ENCODE measurements at regions not wholly inside any gene's neighbourhood (a gene's known extent, or its start where the extent isn't known, plus 50 kb on each side); places are given as distances from the start of the nearest gene placed in this dataset.
"Not testable (repeated sequence)": the region's sequence is repeated elsewhere in the genome, so short reads cannot be mapped to it uniquely, and the experiment has no call there.

DNA sequence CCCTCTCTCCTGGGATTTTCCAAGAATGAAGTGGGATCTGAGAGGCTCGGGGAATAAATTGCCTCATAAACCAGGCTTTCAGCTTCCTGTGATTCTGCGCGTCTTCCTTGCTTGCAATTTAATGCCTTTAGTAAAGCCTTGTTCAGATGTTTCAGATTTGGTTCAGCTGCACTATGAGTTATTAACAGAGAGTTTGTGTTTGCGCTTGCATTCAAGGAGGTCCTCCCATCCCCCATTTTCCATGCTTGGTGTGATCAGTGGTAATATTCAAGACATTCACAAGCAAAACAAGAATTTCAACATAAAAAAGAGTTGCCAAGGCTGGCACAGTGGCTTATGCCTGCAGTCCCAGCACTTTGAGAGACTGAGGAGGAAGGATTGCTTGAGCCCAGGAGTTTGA, 1068.9 kb downstream of the TYW1 start:
- CTCF ChIA-PET, result no interaction called here
- no peak overlapping the region for H3K4me3 ChIP-seq (ENCODE audit: low read depth, low read length)
- POLR2A ChIA-PET, result no interaction called here
- no peak for DNase-seq (ENCODE audit: low read depth, low spot score)
- TF ChIP-seq, protein P1, sequence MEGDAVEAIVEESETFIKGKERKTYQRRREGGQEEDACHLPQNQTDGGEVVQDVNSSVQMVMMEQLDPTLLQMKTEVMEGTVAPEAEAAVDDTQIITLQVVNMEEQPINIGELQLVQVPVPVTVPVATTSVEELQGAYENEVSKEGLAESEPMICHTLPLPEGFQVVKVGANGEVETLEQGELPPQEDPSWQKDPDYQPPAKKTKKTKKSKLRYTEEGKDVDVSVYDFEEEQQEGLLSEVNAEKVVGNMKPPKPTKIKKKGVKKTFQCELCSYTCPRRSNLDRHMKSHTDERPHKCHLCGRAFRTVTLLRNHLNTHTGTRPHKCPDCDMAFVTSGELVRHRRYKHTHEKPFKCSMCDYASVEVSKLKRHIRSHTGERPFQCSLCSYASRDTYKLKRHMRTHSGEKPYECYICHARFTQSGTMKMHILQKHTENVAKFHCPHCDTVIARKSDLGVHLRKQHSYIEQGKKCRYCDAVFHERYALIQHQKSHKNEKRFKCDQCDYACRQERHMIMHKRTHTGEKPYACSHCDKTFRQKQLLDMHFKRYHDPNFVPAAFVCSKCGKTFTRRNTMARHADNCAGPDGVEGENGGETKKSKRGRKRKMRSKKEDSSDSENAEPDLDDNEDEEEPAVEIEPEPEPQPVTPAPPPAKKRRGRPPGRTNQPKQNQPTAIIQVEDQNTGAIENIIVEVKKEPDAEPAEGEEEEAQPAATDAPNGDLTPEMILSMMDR (IDR thresholded peaks at IDR 0.05; ENCODE audit: insufficient read depth, low read length, missing control alignments), result no peak

DNA sequence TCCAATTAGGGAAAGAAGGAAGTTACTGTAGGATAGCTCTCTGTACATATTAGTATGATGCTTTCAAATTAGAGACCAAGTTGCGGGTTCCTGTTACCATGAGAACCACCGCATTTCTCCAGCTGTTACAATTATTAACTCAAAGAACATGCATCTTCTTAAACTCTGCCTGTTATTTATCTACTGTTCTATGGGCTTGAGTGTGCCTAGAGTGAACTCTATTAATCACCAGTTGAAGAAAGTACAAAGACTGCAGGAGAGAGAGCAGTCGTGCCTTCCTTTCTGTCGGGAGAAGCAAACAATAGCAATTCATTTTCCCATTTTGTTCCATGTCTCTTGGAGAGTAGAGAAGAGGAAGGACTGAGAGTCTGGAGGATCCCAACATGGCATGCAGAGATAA, 1071.2 kb downstream of the TYW1 start:
- ChIA-PET POLR2A (no interaction called here), CTCF (no interaction called here)
- TF ChIP-seq, protein P1 (IDR thresholded peaks at IDR 0.05; ENCODE audit: insufficient read depth, low read length, missing control alignments), result no peak
- DNase-seq (ENCODE audit: low read depth, low spot score), result no peak
- no peak overlapping the region for H3K4me3 ChIP-seq (ENCODE audit: low read depth, low read length)

DNA sequence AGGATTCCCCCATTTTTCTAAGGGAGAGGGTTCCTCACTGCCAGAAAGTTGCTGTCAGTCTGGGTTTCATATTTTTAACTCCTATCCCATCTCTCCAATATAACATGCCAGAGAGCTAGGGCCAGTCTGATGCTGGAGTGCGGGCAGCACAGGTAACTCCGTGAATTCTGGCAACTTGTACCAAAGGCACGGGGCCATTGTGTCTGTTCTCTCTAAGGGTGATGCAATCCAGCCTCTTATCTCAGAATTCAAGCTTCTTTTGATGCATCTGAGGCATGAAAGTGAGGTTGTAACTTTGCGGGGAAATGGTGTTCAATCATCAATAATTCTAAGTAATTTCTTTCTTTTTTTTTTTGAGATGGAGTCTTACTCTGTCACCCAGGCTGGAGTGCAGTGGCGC, 1074.4 kb downstream of the TYW1 start:
- CTCF ChIA-PET, result interaction anchor here (0.7 kb wide), 1 partner anchor 83 kb away, joined by 3 read pairs; no protein-coding TSS in a partner anchor
- POLR2A ChIA-PET, result no interaction called here
- no peak overlapping the region for H3K4me3 ChIP-seq (ENCODE audit: low read depth, low read length)
- TF ChIP-seq, protein P1 (IDR thresholded peaks at IDR 0.05; ENCODE audit: insufficient read depth, low read length, missing control alignments), result no peak
- DNase-seq (ENCODE audit: low read depth, low spot score), result no peak

DNA sequence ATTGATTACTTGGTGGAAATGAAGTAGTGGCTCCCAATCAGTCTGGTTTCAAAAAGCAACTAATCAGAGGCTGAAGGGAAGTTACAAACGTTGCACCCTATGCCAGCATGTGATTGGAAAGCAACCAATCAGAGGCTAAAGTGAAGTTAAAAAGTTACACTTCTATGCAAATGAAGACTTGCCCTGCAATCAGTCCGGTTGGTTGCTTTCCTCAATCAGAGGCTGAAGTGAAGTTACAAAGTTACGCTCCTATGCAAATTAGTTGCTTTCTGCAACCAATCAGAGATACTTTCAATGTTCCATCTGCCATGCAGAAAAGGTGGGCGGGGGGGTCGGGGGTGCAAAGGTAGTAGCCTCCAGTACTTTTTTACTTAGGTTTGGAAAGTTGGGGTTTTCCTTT, 1077.1 kb downstream of the TYW1 start:
- ChIA-PET POLR2A (no interaction called here), CTCF (no interaction called here)
- TF ChIP-seq, protein P1 (IDR thresholded peaks at IDR 0.05; ENCODE audit: insufficient read depth, low read length, missing control alignments), result no peak
- H3K4me3 ChIP-seq (ENCODE audit: low read depth, low read length), result no peak overlapping the region
- no peak for DNase-seq (ENCODE audit: low read depth, low spot score)

DNA sequence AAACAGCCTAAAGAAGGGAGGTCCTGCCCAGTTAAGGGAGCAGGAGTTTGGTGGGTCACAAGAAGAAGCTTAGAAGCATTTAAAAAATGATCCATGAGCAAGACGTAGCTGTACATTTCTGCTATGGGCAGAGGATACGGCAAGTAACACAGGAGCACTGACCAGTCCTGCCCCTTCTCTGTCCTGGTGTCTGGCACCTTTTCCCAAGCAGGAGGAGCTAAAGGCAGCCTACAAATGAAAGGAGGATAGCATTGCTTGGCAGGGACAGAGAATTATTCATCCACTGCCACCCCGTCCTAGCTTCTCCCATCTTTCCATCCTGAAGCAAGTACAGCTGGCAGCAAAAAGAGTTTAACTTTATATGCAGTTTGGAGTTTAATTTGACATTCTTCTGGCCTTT, 1077.6 kb downstream of the TYW1 start:
- ChIA-PET CTCF (no interaction called here), POLR2A (no interaction called here)
- TF ChIP-seq, protein P1 (IDR thresholded peaks at IDR 0.05; ENCODE audit: insufficient read depth, low read length, missing control alignments), result no peak
- no peak overlapping the region for H3K4me3 ChIP-seq (ENCODE audit: low read depth, low read length)
- DNase-seq (ENCODE audit: low read depth, low spot score), result no peak

DNA sequence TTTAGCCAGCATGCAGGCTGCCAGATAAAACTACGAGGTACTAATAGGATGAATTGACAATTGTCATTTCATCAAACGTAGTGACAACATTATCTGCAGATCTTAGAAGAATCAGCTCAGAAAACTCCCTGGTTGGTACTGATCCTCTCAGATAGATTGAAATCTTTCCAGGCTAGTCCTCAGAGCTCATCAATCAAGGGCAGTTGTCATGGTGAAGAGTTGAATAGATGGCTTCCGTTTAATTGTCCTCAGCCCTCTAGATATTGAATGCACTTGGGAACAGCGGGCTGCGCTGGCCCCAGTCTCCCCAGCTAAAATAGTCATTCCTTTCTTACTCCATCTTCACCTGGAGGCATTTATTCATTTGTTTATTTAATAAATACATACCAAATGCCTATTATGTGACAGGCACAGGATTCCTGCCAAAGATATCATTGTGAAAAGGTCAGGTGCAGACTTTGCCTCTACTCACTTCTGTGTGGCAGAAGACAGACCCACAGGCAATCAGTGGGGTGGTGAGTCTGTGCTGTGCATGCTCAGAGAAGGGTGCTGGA, 1081.6 kb downstream of the TYW1 start:
- DNase-seq (ENCODE audit: low read depth, low spot score), result no peak
- CTCF ChIA-PET, result no interaction called here
- no peak overlapping the region for H3K4me3 ChIP-seq (ENCODE audit: low read depth, low read length)
- POLR2A ChIA-PET, result no interaction called here
- TF ChIP-seq, protein P1 (IDR thresholded peaks at IDR 0.05; ENCODE audit: insufficient read depth, low read length, missing control alignments), result no peak

DNA sequence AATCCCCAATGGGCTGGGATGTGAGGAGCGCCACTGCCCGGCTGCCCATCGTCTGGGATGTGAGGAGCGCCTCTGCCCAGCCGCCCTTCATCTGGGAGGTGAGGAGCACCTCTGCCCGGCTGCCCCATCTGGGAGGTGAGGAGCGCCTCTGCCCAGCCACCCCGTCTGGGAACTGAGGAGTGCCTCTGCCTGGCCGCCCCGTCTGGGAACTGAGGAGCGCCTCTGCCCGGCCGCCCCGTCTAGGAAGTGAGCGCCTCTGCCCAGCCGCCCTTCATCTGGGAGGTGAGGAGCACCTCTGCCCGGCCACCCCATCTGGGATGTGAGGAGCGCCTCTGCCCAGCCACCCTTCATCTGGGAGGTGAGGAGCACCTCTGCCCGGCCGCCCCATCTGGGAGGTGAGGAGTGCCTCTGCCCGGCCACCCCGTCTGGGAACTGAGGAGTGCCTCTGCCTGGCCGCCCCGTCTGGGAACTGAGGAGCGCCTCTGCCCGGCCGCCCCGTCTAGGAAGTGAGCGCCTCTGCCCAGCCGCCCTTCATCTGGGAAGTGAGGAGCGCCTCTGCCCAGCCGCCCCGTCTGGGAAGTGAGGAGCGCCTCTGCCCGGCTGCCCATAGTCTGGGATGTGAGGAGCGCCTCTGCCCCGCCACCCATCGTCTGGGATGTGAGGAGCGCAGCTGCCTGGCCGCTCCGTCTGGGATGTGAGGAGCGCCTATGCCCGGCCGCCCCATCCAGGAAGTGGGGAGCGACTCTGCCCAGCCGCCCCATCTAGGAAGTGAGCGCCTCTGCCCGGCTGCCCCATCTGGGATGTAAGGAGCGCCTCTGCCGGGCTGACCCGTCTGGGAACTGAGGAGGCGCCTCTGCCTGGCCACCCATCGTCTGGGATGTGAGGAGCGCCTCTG, 1085.7 kb downstream of the TYW1 start:
- POLR2A ChIA-PET; H3K4me3 ChIP-seq (ENCODE audit: low read depth, low read length); DNase-seq (ENCODE audit: low read depth, low spot score); CTCF ChIA-PET: not testable (repeated sequence)

DNA sequence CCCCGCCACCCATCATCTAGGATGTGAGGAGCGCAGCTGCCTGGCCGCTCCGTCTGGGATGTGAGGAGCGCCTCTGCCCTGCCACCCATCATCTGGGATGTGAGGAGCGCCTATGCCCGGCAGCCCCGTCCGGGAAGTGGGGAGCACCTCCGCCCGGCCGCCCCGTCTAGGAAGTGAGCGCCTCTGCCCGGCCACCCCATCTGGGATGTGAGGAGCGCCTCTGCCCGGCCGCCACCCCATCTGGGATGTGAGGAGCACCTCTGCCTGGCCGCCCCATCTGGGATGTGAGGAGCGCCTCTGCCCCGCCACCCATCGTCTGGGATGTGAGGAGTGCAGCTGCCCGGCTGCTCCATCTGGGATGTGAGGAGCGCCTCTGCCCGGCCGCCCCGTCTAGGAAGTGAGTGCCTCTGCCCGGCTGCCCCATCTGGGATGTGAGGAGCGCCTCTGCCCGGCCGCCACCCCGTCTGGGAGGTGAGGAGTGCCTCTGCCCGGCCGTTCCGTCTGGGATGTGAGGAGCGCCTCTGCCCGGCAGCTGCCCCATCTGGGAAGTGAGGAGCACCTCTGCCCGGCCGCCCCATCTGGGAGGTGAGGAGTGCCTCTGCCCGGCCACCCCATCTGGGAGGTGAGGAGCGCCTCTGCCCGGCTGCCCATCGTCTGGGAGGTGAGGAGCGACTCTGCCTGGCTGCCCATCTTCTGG, 1086.5 kb downstream of the TYW1 start:
- DNase-seq (ENCODE audit: low read depth, low spot score); H3K4me3 ChIP-seq (ENCODE audit: low read depth, low read length); CTCF ChIA-PET; POLR2A ChIA-PET: not testable (repeated sequence)
